HG03135 (cell line): ENCODE measurements at regions not wholly inside any gene's neighbourhood (a gene's known extent, or its start where the extent isn't known, plus 50 kb on each side); places are given as distances from the start of the nearest gene placed in this dataset.

ENCODE experiments used
- ATAC-seq: cut with Tn5 transposase; IDR thresholded peaks from one replicate; pipeline ENCODE4 v1.9.1; 2021; ENCODE audit warnings: mild to moderate bottlenecking, moderate library complexity; ENCODE audit not compliant: unreplicated experiment

DNA sequence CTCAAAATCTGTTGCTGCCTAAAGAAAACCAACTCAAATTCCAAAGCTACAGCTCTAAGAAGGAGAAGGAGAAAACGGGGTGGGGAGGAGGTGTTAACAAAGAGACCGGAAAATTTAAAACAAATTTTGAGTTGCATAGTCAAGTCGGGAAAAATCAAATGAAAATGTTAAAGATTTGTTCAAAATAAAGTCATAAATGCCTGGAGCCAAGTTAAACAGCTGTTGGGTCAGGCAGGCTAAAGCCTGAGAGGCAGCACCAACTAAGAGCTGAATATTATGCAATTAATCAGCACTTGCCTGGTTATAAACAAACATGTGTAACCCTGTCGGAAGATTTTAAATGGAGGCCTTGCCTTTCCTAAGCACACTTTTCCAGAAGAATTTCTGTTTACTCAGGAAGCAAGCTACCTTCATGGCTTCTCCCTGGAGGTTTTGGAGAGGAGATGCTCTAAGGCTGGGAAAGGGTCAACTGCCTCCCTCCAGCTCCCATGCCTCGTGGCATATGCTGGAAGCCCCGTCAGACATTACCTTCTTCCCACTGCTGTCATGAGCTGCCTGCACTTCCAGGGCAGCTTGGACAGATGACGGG, 270.5 kb downstream of the DMRT2 start:
- no peak for ATAC-seq

DNA sequence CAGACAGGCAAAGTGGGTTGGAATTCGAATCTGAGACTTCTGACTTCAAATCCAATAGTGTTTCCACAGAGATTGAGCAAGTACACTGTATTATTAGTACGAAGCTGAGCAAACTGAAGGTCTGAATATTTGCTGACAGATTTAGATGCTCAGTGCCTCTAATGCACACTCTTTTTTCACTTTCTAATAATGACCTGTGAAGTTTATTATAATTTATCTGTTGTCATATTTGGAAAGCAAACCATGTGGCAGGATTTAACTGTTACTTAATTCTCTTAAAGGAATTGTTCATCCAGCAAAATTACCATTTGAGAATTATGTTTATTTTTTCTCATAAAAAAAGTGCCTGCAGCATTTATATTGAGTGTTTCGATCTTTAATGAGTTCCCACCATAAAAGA, 277.3 kb downstream of the DMRT2 start:
- ATAC-seq: no peak

DNA sequence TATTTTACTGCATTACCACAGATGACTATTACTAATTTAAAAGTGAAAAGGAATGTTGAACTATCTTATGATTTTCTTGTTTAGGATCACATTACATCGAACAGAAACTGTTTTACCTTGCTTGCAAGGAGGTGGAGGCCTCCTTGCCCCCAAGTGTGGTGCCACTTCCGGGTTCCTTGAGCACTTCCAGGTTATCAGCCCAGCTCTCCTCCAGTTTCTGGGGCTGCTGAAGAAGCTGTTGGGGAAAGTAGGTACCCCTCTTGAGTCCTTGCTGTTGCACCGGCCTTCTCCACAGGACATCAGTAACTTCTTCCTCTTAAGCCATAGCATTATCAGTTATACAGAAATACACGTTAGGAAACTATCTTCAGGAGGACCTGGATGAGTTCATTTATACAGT, 278.2 kb downstream of the DMRT2 start:
- no peak for ATAC-seq

GRCh38 chr9:1331546-1332038, 281.4 kb downstream of the DMRT2 start:
- ATAC-seq: no peak

DNA sequence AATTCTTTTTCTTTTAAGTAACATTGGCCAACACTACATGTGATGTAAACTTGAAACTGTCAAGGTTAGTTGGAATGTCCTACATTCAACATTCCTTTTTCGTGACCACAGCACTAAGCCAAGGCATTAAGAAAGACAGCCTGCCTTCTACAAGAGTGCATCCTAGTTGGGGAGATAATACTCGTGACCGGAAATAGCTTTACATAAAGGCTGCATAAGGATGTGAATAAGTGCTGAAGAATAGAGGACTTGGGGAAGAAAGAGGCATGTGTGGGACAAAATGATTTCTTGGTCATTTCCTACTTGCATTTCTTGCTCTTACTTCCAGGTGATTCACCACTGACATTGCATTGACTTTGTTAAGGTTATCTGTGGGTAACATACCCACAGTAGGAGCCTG, 282.0 kb downstream of the DMRT2 start:
- ATAC-seq: no peak

DNA sequence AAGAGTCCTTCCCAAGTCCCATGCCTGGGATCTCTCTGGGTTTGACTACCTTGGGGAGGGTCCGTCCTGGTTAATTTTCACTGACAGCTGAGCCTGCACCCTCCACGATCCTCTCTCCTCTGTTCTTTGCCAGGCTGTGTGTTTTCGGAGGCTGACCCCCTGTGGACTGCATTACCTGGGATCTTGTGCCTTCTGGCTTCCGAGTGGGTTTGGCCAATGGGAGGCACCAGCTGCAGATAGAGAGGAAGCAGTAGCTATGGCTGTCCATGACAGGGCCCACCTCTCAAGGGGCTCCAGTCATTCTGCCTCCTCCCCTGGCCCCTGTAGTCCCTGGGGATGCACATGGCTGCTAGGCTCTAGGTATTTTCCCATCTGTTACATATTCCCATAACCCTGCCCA, 285.0 kb downstream of the DMRT2 start:
- ATAC-seq: no peak

GRCh38 chr9:1337169-1337568, 287.0 kb downstream of the DMRT2 start:
- ATAC-seq: no peak

DNA sequence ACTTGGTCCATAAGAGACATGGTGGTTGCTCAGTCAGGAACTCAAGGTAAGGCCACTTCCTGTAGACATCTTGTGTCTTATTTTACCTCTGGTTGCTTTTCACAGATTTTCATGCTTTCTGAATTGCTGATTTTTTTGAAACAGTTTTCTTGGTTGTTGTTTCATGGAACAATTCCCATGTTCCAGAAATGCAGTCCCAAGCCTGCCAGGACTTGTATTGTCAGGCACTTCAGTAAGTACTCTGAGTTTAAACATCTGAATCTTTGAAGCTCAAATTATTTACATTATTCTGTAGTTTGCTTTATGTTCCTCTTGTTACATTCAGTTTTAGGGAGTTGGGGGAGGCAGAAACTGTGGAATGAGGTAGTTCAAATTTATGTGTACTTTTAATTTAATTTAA, 290.2 kb downstream of the DMRT2 start:
- no peak for ATAC-seq

- no peak for ATAC-seq
Observed at GRCh38 chr9:1353291-1353690, 303.1 kb downstream of the DMRT2 start.

DNA sequence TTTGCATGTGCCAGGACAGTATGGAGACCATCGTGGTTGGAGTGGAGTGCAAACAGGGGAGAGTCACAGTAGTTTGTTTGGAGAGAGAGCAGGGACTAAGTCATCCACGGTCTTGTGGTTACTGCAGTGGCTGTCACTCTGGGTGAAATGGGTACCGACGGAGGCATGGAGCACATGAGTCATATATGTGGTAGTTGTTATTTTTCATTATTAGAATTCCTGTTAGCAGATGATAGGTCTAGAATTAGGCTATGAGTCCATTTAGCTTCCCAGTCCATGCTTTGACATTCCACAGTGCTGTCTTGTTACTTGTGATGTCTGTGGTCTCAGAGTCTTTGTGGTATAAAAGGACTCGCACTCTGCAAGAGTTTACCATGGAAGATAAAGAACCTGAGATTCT, 303.9 kb downstream of the DMRT2 start:
- no peak for ATAC-seq

GRCh38 chr9:1354606-1355005, 304.4 kb downstream of the DMRT2 start:
- no peak for ATAC-seq

GRCh38 chr9:1355656-1356055, 305.5 kb downstream of the DMRT2 start:
- ATAC-seq: no peak

GRCh38 chr9:1362845-1363244, 312.7 kb downstream of the DMRT2 start:
- ATAC-seq: no peak

- no peak for ATAC-seq
Observed at GRCh38 chr9:1366276-1366675, 316.1 kb downstream of the DMRT2 start.

DNA sequence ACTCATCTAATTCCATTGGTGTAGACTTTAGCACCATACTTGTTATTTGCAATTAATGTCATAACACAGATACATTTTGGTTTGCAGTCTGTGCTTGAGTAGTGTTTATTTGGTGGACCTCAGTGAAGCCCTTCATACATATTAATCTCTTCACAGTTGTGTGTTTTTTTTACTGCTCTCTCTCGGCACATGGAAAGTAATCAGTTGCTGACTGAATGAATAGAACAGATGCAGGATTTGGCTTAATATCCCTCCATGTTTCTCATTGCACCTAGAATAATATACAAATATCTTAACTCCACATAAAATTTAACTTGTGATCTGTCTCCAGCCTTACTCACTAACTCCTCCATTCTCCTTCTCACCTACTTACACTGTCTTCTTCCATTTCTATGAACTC, 319.1 kb downstream of the DMRT2 start:
- ATAC-seq: no peak

- no peak for ATAC-seq
Observed at GRCh38 chr9:1373445-1373844, 323.3 kb downstream of the DMRT2 start.

DNA sequence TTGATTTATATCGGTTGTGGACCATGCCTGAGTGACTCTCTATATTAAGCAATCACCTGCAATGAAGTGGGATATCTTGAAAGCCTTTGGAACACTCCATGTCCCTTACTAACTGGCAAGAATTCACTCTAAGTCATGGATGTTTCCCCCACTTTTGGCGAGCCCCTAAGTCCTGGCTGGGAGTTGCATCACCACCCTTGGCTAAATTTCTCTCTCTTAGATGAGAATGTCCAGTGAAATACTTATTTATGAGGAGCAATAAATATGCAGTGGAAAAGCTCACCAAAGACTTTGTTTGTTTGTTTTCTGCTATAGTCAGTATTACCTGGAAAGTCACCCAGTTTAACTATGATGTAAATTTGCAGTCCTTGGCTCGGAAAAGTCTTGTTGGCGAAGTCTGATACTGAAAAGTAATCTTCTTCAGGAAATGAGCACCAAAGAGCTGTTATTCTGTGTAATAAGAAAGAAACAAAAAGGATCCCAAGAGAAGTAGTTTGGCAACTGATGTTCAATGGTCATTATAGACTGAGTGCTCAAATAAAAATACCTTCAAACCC, 333.8 kb downstream of the DMRT2 start:
- no peak for ATAC-seq

GRCh38 chr9:1384816-1385215, 334.7 kb downstream of the DMRT2 start:
- no peak for ATAC-seq

DNA sequence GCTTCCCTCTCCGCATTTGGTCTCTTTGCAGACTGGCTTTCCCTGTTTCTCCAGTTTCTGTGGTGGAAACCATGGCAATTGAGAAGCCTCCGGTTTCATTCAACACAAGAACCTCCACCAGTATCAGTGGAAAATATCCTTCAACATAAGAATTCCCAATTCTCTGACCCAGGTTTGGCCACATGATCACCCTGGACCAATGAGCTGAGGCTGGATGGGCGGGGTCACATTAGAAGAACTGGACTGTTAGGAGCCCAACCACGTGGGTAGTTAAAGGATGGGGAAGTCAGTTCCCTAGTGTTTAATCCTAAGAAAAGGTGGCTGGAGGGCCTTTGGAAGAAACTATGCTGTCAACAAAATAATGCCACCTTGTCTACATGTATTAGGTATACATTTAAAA, 336.3 kb downstream of the DMRT2 start:
- no peak for ATAC-seq

GRCh38 chr9:1388216-1388615, 338.1 kb downstream of the DMRT2 start:
- no peak for ATAC-seq

GRCh38 chr9:1400983-1401382, 350.8 kb downstream of the DMRT2 start:
- ATAC-seq: no peak

- ATAC-seq: no peak
Observed at GRCh38 chr9:1404940-1405339, 354.8 kb downstream of the DMRT2 start.

DNA sequence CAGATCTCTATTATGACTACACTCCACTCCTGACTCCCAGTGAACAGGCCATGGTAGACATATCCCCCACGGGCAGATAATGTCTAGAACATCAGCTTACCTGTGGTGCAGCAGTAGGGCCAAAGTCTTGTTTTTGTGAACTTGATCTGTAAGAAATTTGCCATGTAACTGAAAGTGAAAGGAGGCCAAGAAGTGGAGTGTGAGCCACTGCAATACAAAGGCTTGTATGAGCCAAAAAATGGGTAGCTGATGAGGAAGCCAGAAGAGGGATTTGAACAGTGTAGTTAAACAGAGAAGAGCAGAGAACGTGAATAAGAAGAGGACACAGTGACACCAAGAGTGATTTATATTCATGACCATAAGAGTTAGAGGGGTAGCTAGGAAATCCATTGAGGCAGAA, 361.7 kb downstream of the DMRT2 start:
- no peak for ATAC-seq
